Nephron progenitor cell (in vitro differentiated cells): ENCODE measurements at regions not wholly inside any gene's neighbourhood (a gene's known extent, or its start where the extent isn't known, plus 50 kb on each side); places are given as distances from the start of the nearest gene placed in this dataset.

Experiments
- DNase-seq: peaks from one replicate; pipeline ENCODE4 v3.0.0; 2021
- H3K27ac Mint-ChIP-seq: 2 replicates; pipeline ENCODE4 v1.8.0; 2021; ENCODE audit warnings: mild to moderate bottlenecking, moderate library complexity, mixed read lengths
- H3K27me3 Mint-ChIP-seq: 2 replicates; pipeline ENCODE4 v1.8.0; 2021; ENCODE audit warnings: mild to moderate bottlenecking, low read depth, mixed read lengths; ENCODE audit not compliant: poor library complexity
- H3K36me3 Mint-ChIP-seq: 2 replicates; pipeline ENCODE4 v1.8.0; 2021; ENCODE audit warnings: low read depth, mixed read lengths
- H3K4me1 Mint-ChIP-seq: 2 replicates; pipeline ENCODE4 v1.8.0; 2021; ENCODE audit warnings: mixed read lengths
- H3K4me3 Mint-ChIP-seq: 2 replicates; pipeline ENCODE4 v1.8.0; 2021; ENCODE audit warnings: mild to moderate bottlenecking, moderate library complexity, mixed read lengths
- H3K9me3 Mint-ChIP-seq: 2 replicates; pipeline ENCODE4 v1.8.0; 2021; ENCODE audit warnings: mild to moderate bottlenecking, moderate library complexity, mixed read lengths
- TF ChIP-seq, protein P1 (sequence below): fragments of 200-600 bp; sonication (generic); IDR thresholded peaks from 2 replicates; pipeline ENCODE4 v1.5.0; 2021; ENCODE audit warnings: antibody characterized with exemption

DNA sequence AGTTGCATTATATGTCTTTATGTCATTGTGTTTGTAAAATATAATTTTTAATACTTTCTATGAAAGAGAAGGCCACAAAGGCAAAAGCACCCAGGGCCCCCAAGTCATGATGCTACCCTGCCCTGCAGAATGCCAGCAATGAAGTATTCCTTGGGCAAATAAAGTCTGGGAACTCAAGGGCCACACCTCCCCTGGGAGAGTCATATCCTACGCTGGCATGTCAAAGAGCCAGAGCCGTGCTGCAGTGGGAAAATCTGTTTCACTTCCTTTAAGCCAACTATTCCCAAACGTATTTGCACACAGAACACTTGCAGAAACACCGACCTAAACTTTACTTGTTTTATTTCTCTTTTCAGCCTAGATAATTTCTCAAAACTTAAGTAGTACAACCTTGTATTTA lies 98.4 kb upstream of the KAZN start:
- H3K27me3 Mint-ChIP-seq: peaks cover 7% of the 10 kb centered on the region
- no peak overlapping the region for H3K4me3 Mint-ChIP-seq
- DNase-seq: no peak
- H3K4me1 Mint-ChIP-seq: no peaks in the 10 kb centered on the region
- TF ChIP-seq, protein P1, sequence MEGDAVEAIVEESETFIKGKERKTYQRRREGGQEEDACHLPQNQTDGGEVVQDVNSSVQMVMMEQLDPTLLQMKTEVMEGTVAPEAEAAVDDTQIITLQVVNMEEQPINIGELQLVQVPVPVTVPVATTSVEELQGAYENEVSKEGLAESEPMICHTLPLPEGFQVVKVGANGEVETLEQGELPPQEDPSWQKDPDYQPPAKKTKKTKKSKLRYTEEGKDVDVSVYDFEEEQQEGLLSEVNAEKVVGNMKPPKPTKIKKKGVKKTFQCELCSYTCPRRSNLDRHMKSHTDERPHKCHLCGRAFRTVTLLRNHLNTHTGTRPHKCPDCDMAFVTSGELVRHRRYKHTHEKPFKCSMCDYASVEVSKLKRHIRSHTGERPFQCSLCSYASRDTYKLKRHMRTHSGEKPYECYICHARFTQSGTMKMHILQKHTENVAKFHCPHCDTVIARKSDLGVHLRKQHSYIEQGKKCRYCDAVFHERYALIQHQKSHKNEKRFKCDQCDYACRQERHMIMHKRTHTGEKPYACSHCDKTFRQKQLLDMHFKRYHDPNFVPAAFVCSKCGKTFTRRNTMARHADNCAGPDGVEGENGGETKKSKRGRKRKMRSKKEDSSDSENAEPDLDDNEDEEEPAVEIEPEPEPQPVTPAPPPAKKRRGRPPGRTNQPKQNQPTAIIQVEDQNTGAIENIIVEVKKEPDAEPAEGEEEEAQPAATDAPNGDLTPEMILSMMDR: no peak
- no peaks in the 10 kb centered on the region for H3K9me3 Mint-ChIP-seq
- H3K27ac Mint-ChIP-seq: no peak overlapping the region
- H3K36me3 Mint-ChIP-seq: no peaks in the 10 kb centered on the region

GRCh38 chr1:14500912-14501311 lies 97.6 kb upstream of the KAZN start:
- Mint-ChIP-seq H3K36me3 (no peaks in the 10 kb centered on the region), H3K27me3 (peaks cover 3% of the 10 kb centered on the region)

DNA sequence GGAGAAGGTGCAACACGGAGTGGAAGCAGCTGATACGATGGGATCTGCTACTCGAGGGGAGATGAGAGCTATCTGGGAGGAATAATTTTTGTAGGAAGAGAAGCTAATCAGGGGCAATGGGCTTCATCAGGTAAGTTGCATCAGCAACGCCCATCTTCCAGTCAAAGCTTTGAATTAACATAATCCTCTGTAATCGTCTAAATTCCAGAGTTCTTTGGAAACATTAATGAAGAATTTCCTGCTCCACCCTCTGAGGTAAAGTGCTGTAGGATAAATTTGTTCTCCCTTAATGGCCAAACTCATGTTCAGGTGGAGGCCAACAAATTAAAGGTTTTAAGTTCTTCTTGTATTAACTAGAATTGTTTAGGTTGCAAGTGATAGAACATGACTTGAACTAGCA lies 94.0 kb upstream of the KAZN start:
- no peak for DNase-seq
- TF ChIP-seq, protein P1: no peak
- Mint-ChIP-seq H3K36me3 (no peaks in the 10 kb centered on the region), H3K4me3 (no peak overlapping the region), H3K27me3 (peaks cover 3% of the 10 kb centered on the region), H3K27ac (no peak overlapping the region), H3K4me1 (peaks cover 2% of the 10 kb centered on the region), H3K9me3 (no peaks in the 10 kb centered on the region)

More at GRCh38 chr1:14500912-14501311, 97.6 kb upstream of the KAZN start:
- TF ChIP-seq, protein P1: no peak
- no peak for DNase-seq
- Mint-ChIP-seq H3K9me3 (no peaks in the 10 kb centered on the region), H3K27ac (no peak overlapping the region), H3K4me3 (no peak overlapping the region), H3K4me1 (no peaks in the 10 kb centered on the region)

DNA sequence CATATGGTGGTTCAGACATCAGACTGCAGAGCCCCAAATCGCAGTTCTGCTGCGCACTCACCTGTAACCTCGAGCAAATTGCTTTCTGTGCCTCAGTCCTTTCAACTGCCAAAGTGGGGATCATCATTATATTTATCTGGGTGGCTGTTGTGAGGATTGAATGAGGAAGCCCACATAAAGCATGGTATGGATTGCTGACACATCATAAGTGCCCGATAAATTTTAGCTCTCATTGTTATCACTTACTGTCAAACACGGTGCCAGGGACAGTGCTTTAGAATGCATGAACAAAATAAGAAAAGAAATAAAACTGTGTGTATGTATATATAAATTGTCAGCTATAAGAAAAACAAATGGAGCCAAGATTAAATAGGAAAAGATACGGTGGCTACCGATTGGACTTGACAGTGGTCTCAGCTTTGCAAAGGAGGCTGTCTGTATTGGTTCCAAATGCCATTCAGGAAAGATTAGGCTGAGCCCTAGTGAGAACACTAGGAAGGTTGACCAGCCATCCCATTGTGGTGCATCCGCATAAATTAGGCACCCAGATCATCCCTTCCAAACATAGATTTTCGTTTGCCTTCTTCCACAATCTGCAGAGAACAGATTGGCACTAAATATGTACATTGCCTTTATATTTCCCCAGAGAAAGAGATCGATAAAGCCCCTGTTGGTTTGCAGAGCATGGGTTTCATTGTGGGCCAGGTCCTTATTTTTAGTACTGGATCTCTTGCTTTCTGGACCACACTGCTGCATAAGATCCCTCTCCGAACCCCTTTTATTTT lies 91.8 kb upstream of the KAZN start:
- Mint-ChIP-seq H3K4me3 (no peak overlapping the region), H3K27ac (no peak overlapping the region), H3K36me3 (no peaks in the 10 kb centered on the region), H3K27me3 (no peaks in the 10 kb centered on the region), H3K4me1 (peaks cover 20% of the 10 kb centered on the region), H3K9me3 (no peaks in the 10 kb centered on the region)
- TF ChIP-seq, protein P1: no peak
- DNase-seq: no peak

DNA sequence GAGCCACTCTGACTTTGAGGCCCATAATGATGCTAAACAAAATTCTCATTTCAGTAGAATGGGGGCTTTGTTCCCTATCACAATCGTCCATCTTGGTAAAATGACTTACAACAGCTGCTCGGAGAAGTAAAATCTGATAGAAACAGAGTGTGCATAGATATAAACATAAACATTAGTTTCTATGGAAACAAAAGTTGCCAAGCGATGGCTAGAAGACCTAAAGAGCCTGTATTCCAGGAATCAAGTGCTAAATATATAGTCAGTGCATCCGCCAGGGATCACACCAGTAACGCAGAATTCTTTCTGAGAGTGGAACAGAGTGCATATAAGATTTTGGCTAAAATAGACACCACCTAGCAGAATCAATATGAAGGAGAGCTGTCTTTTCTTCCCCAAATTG lies 91.2 kb upstream of the KAZN start:
- TF ChIP-seq, protein P1: no peak
- Mint-ChIP-seq H3K9me3 (no peaks in the 10 kb centered on the region), H3K27ac (no peak overlapping the region), H3K4me1 (peaks cover 26% of the 10 kb centered on the region), H3K36me3 (no peaks in the 10 kb centered on the region), H3K27me3 (no peaks in the 10 kb centered on the region), H3K4me3 (no peak overlapping the region)
- no peak for DNase-seq

GRCh38 chr1:14508613-14509012 lies 89.9 kb upstream of the KAZN start:
- no peaks in the 10 kb centered on the region for H3K9me3 Mint-ChIP-seq
- no peak overlapping the region for H3K27ac Mint-ChIP-seq
- no peak for DNase-seq
- H3K36me3 Mint-ChIP-seq: no peaks in the 10 kb centered on the region
- no peak overlapping the region for H3K4me3 Mint-ChIP-seq
- TF ChIP-seq, protein P1: no peak
- H3K4me1 Mint-ChIP-seq: peaks cover 40% of the 10 kb centered on the region
- H3K27me3 Mint-ChIP-seq: no peaks in the 10 kb centered on the region
